ENCODE measurements at regions not wholly inside any gene's neighbourhood (a gene's known extent, or its start where the extent isn't known, plus 50 kb on each side); places are given as distances from the start of the nearest gene placed in this dataset.
A peak's percentile ranks its signal among the peaks of the same experiment; 100 is the strongest.

GRCh38 chr2:16330571-16330970 is 335.1 kb downstream of the CYRIA start:
- Histone ChIP-seq H3K9ac (ENCODE audit: insufficient read depth in 1 of 2, low read length in 2 of 2) (no peak overlapping the region), H3K4me3 (no peak overlapping the region), H3K27me3 (ENCODE audit: control insufficient read depth in 3 of 3, insufficient read depth in 3 of 3, low read length in 2 of 3) (no peaks in the 10 kb centered on the region), H3K36me3 (ENCODE audit: control insufficient read depth in 4 of 4, insufficient read depth in 4 of 4, low read length in 4 of 4) (no peaks in the 10 kb centered on the region), H3K9me3 (ENCODE audit: control insufficient read depth in 4 of 4, insufficient read depth in 3 of 4, low read length in 3 of 4) (no peaks in the 10 kb centered on the region), H3K27ac (ENCODE audit: low read depth in 1 of 2, low read length in 1 of 2) (no peak overlapping the region), H3K4me1 (ENCODE audit: control insufficient read depth in 5 of 5, insufficient read depth in 5 of 5, low read length in 5 of 5) (peaks cover 0 to 36% (median 10%) of the 10 kb centered on the region in 5 donors)
- 61 to 81% methylated on average over 10 of the region's 10 CpGs for WGBS, 2 donors
- TF ChIP-seq, protein P1, sequence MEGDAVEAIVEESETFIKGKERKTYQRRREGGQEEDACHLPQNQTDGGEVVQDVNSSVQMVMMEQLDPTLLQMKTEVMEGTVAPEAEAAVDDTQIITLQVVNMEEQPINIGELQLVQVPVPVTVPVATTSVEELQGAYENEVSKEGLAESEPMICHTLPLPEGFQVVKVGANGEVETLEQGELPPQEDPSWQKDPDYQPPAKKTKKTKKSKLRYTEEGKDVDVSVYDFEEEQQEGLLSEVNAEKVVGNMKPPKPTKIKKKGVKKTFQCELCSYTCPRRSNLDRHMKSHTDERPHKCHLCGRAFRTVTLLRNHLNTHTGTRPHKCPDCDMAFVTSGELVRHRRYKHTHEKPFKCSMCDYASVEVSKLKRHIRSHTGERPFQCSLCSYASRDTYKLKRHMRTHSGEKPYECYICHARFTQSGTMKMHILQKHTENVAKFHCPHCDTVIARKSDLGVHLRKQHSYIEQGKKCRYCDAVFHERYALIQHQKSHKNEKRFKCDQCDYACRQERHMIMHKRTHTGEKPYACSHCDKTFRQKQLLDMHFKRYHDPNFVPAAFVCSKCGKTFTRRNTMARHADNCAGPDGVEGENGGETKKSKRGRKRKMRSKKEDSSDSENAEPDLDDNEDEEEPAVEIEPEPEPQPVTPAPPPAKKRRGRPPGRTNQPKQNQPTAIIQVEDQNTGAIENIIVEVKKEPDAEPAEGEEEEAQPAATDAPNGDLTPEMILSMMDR (IDR thresholded peaks at IDR 0.05; ENCODE audit: control extremely low read depth, extremely low read depth), result no peak
- peak; percentile 67 to 83 (median 81) for DNase-seq
- ATAC-seq (ENCODE audit: insufficient read depth, low FRiP score), result peak; percentile 17

DNA sequence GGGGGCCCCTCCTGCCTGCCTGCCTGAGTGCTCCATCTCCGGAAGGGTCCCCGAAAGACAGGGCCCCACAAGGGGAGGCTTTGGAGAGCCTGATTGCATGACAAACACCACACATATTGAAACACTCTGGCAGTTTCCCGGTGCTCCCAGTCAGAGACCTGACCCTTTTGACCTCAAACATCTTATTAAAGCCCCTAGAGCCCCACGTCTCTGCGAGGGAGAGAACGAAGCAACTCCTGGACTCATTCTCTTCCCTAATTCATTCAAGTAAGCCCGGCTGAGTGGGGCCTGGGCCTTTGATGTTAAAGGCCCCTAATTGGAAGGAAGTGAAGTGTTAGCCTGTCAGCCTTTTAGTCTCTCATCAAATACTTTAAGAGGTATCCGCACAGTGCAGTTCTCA is 335.6 kb downstream of the CYRIA start:
- Histone ChIP-seq H3K9me3 (ENCODE audit: control insufficient read depth in 4 of 4, insufficient read depth in 3 of 4, low read length in 3 of 4) (no peaks in the 10 kb centered on the region), H3K4me1 (ENCODE audit: control insufficient read depth in 5 of 5, insufficient read depth in 5 of 5, low read length in 5 of 5) (peaks cover 0 to 30% (median 10%) of the 10 kb centered on the region in 5 donors), H3K36me3 (ENCODE audit: control insufficient read depth in 4 of 4, insufficient read depth in 4 of 4, low read length in 4 of 4) (no peaks in the 10 kb centered on the region), H3K9ac (ENCODE audit: insufficient read depth in 1 of 2, low read length in 2 of 2) (no peak overlapping the region), H3K4me3 (no peak overlapping the region), H3K27me3 (ENCODE audit: control insufficient read depth in 3 of 3, insufficient read depth in 3 of 3, low read length in 2 of 3) (no peaks in the 10 kb centered on the region), H3K27ac (ENCODE audit: low read depth in 1 of 2, low read length in 1 of 2) (no peak overlapping the region)
- 70 to 77% methylated on average over 8 of the region's 8 CpGs for WGBS, 2 donors
- peak; percentile 62 to 75 (median 69) for DNase-seq
- no peak for ATAC-seq (ENCODE audit: insufficient read depth, low FRiP score)
- TF ChIP-seq, protein P1 (IDR thresholded peaks at IDR 0.05; ENCODE audit: control extremely low read depth, extremely low read depth), result no peak

DNA sequence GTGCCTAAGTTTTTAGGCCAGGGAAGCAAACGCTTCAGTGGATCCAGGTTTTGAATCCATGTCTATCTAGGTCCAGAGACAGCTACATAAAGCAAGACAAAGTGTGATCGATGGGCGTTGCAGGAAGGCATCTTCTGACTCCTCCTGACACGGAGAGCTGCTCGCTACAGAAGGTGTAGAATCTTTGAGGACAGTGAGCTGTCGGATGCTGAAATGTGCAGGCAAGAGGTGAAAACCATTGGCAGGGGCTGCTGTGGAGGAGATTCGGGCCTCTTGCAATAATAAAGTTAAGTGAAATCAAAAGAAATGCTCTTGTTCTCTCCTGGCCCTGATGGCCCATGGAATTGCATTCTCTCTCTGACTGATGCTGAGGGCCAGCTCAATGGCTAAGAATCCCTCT is 336.2 kb downstream of the CYRIA start:
- Histone ChIP-seq H3K9ac (ENCODE audit: insufficient read depth in 1 of 2, low read length in 2 of 2) (no peak overlapping the region), H3K9me3 (ENCODE audit: control insufficient read depth in 4 of 4, insufficient read depth in 3 of 4, low read length in 3 of 4) (no peaks in the 10 kb centered on the region), H3K36me3 (ENCODE audit: control insufficient read depth in 4 of 4, insufficient read depth in 4 of 4, low read length in 4 of 4) (no peaks in the 10 kb centered on the region), H3K4me1 (ENCODE audit: control insufficient read depth in 5 of 5, insufficient read depth in 5 of 5, low read length in 5 of 5) (peaks cover 0 to 30% (median 10%) of the 10 kb centered on the region in 5 donors), H3K27me3 (ENCODE audit: control insufficient read depth in 3 of 3, insufficient read depth in 3 of 3, low read length in 2 of 3) (no peaks in the 10 kb centered on the region), H3K27ac (ENCODE audit: low read depth in 1 of 2, low read length in 1 of 2) (no peak overlapping the region), H3K4me3 (no peak overlapping the region)
- ATAC-seq (ENCODE audit: insufficient read depth, low FRiP score) (no peak), DNase-seq (no peak)
- TF ChIP-seq, protein P1 (IDR thresholded peaks at IDR 0.05; ENCODE audit: control extremely low read depth, extremely low read depth), result no peak
- WGBS, 2 donors, result 91 to 96% methylated on average over 7 of the region's 7 CpGs

- no peak for DNase-seq
- peaks cover 0 to 30% (median 15%) of the 10 kb centered on the region in 5 donors for H3K4me1 ChIP-seq (ENCODE audit: control insufficient read depth in 5 of 5, insufficient read depth in 5 of 5, low read length in 5 of 5)
Measured at GRCh38 chr2:16328521-16329190, 337.0 kb downstream of the CYRIA start.

More at GRCh38 chr2:16328521-16329190, 337.0 kb downstream of the CYRIA start:
- Histone ChIP-seq H3K27me3 (ENCODE audit: control insufficient read depth in 3 of 3, insufficient read depth in 3 of 3, low read length in 2 of 3) (no peaks in the 10 kb centered on the region), H3K9me3 (ENCODE audit: control insufficient read depth in 4 of 4, insufficient read depth in 3 of 4, low read length in 3 of 4) (no peaks in the 10 kb centered on the region), H3K27ac (ENCODE audit: low read depth in 1 of 2, low read length in 1 of 2) (no peak overlapping the region), H3K36me3 (ENCODE audit: control insufficient read depth in 4 of 4, insufficient read depth in 4 of 4, low read length in 4 of 4) (no peaks in the 10 kb centered on the region), H3K4me3 (no peak overlapping the region), H3K9ac (ENCODE audit: insufficient read depth in 1 of 2, low read length in 2 of 2) (no peak overlapping the region)
- 89 to 95% methylated on average over 6 of the region's 6 CpGs for WGBS, 2 donors
- no peak for ATAC-seq (ENCODE audit: insufficient read depth, low FRiP score)
- TF ChIP-seq, protein P1 (IDR thresholded peaks at IDR 0.05; ENCODE audit: control extremely low read depth, extremely low read depth), result no peak
